ENCODE measurements at regions not wholly inside any gene's neighbourhood (a gene's known extent, or its start where the extent isn't known, plus 50 kb on each side); places are given as distances from the start of the nearest gene placed in this dataset.
A peak's percentile ranks its signal among the peaks of the same experiment; 100 is the strongest.
"Not testable (repeated sequence)": the region's sequence is repeated elsewhere in the genome, so short reads cannot be mapped to it uniquely, and the experiment has no call there.

DNA sequence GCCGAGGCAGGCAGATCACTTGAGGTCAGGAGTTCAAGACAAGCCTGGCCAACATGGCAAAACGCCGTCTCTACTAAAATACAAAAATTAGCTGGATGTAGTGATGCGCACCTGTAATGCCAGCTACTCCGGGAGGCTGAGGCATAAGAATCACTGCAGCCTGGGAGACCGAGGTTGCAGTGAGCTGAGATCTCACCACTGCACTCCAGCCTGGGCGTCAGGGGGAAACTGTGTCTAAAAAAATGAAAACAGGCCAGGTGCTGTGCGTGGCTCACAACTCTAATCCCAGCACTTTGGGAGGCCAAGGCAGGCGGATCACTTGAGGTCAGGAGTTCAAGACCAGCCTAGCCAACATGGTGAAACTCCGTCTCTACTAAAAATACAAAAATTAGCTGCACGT, 69.9 kb downstream of the C9orf50 start:
- not testable (repeated sequence) for H3K23me2 ChIP-seq (ENCODE audit: low read depth, low read length); H3K18ac ChIP-seq (ENCODE audit: extremely low read depth, low read length); DNase-seq (ENCODE audit: low read depth in 1 of 2, low spot score in 2 of 2); H3K79me2 ChIP-seq (ENCODE audit: control insufficient read depth in 1 of 2, insufficient read depth in 2 of 2, low read length in 2 of 2); H2AFZ ChIP-seq (ENCODE audit: low read length); H3K4me3 ChIP-seq (ENCODE audit: extremely low read depth in 1 of 4, insufficient read depth in 2 of 4, low read depth in 3 of 4, low read length in 4 of 4); H3K9me3 ChIP-seq (ENCODE audit: insufficient read depth in 2 of 2, low read depth in 1 of 2, low read length in 1 of 2); H4K20me1 ChIP-seq (replicated peaks in 1 of 2; ENCODE audit: control insufficient read depth in 1 of 2, insufficient read depth in 2 of 2, low read length in 2 of 2); H3K14ac ChIP-seq (ENCODE audit: insufficient read length); H2BK5ac ChIP-seq (ENCODE audit: low read depth, low read length); H4K8ac ChIP-seq (ENCODE audit: extremely low read depth, insufficient read depth, low read length); H2BK12ac ChIP-seq (ENCODE audit: low read depth, low read length); H3K4ac ChIP-seq (replicated peaks; ENCODE audit: insufficient read length, low read depth, low read length); H2AK5ac ChIP-seq (ENCODE audit: low read depth, low read length); FAIRE-seq; H3K27ac ChIP-seq (ENCODE audit: low read depth, low read length); H3K9ac ChIP-seq (replicated peaks in 1 of 4; ENCODE audit: extremely low read depth in 1 of 4, low read depth in 3 of 4, low read length in 3 of 4); H3K79me1 ChIP-seq (ENCODE audit: low read depth, low read length); H2BK120ac ChIP-seq (replicated peaks; ENCODE audit: low read depth, low read length); H4K91ac ChIP-seq (replicated peaks; ENCODE audit: insufficient read length, low read length); H3K56ac ChIP-seq (replicated peaks; ENCODE audit: insufficient read length, low read depth, low read length); H4K5ac ChIP-seq (ENCODE audit: insufficient read length, low read depth, low read length); H2BK20ac ChIP-seq (ENCODE audit: low read length); H3K23ac ChIP-seq (ENCODE audit: insufficient read length); H3K36me3 ChIP-seq (ENCODE audit: control insufficient read depth in 2 of 4, insufficient read depth in 4 of 4, low read length in 3 of 4)
- Histone ChIP-seq H3K27me3 (replicated peaks in 1 of 4; ENCODE audit: control insufficient read depth in 3 of 4, extremely low read depth in 1 of 4, insufficient read depth in 3 of 4, low read length in 3 of 4) (peaks cover 2 to 29% (median 18%) of the 10 kb centered on the region in 4 experiments), H3K4me2 (ENCODE audit: insufficient read depth in 1 of 2, low read depth in 2 of 2, low read length in 2 of 2) (peak overlapping the region in 1 of 2 experiments; percentile 78; a peak in 2 of 4 replicates), H3K4me1 (replicated peaks in 1 of 4; ENCODE audit: control insufficient read depth in 3 of 4, insufficient read depth in 4 of 4, low read length in 3 of 4) (peaks cover 0 to 14% (median 7%) of the 10 kb centered on the region in 4 experiments; a peak in 4 of 7 replicates), H2BK15ac (ENCODE audit: low read length) (0 out of 2 replicates have a peak overlapping the region, but pooled peaks have one; percentile 29)
- 83% methylated on average over 11 of the region's 11 CpGs; no CpG with 5 or more reads in 1 of the 2 experiments for WGBS, 2 experiments (ENCODE audit: extremely low coverage in 1 of 2, insufficient coverage in 1 of 2, insufficient read length in 1 of 2, insufficient replicate concordance in 2 of 2, low coverage in 1 of 2, low lambda C conversion rate in 2 of 2, missing lambda C conversion rate in 1 of 2)
- CTCF ChIA-PET (ENCODE audit: partially characterized antibody) = interaction anchor here (0.6 to 2.8 kb wide), 7 partner anchors 10 to 419 kb away, joined by 3 to 11 read pairs (median 6); no protein-coding TSS in a partner anchor
- POLR2A ChIA-PET (ENCODE audit: partially characterized antibody) = interaction anchor here (0.8 to 2.0 kb wide), 2 partner anchors 8 to 12 kb away, joined by 3 to 5 read pairs; no protein-coding TSS in a partner anchor
